SH-SY5Y (cell line): ENCODE measurements at regions not wholly inside any gene's neighbourhood (a gene's known extent, or its start where the extent isn't known, plus 50 kb on each side); places are given as distances from the start of the nearest gene placed in this dataset.

ENCODE experiments used
- GATA2 ChIP-seq: IDR thresholded peaks from 2 replicates; pipeline ENCODE4 v1.6.1; 2011; ENCODE audit warnings: mild to moderate bottlenecking, low read depth, low read length
- GATA3 ChIP-seq: IDR thresholded peaks from 2 replicates; pipeline ENCODE4 v1.6.1; 2011; ENCODE audit warnings: low read depth, mild to moderate bottlenecking, low read length, moderate library complexity

GRCh38 chr1:212512816-212513559, 80.3 kb downstream of the NENF start:
- TF ChIP-seq GATA3 (no peak), GATA2 (no peak)
